Effector memory CD4-positive, alpha-beta T cell (primary cell): ENCODE measurements at regions not wholly inside any gene's neighbourhood (a gene's known extent, or its start where the extent isn't known, plus 50 kb on each side); places are given as distances from the start of the nearest gene placed in this dataset.

Experiments
- DNase-seq, 3 donors: peaks; one replicate each; pipeline ENCODE4 v3.0.0-alpha.2; 2020
- H3K27ac ChIP-seq: 2 replicates; pipeline ENCODE4 v1.7.0; 2013; ENCODE audit warnings: mild to moderate bottlenecking, low read length, moderate library complexity; ENCODE audit not compliant: insufficient read depth, poor library complexity, severe bottlenecking
- H3K27me3 ChIP-seq: replicated peaks from 2 replicates; pipeline ENCODE4 v1.7.0; 2013; ENCODE audit warnings: mild to moderate bottlenecking, low read length; ENCODE audit not compliant: insufficient read depth, control insufficient read depth, poor library complexity, severe bottlenecking
- H3K36me3 ChIP-seq: 2 replicates; pipeline ENCODE4 v1.7.0; 2013; ENCODE audit warnings: mild to moderate bottlenecking, low read length, moderate library complexity; ENCODE audit not compliant: control insufficient read depth, insufficient read depth
- H3K4me1 ChIP-seq: 2 replicates; pipeline ENCODE4 v1.7.0; 2013; ENCODE audit warnings: low read length, mild to moderate bottlenecking; ENCODE audit not compliant: control insufficient read depth, insufficient read depth, poor library complexity, severe bottlenecking
- H3K4me3 ChIP-seq: 2 replicates; pipeline ENCODE4 v1.7.0; 2013; ENCODE audit warnings: low read length, low read depth, mild to moderate bottlenecking; ENCODE audit not compliant: insufficient read depth, poor library complexity, severe bottlenecking
- H3K9me3 ChIP-seq: 2 replicates; pipeline ENCODE4 v1.7.0; 2013; ENCODE audit warnings: mild to moderate bottlenecking, low read length, moderate library complexity; ENCODE audit not compliant: control insufficient read depth

DNA sequence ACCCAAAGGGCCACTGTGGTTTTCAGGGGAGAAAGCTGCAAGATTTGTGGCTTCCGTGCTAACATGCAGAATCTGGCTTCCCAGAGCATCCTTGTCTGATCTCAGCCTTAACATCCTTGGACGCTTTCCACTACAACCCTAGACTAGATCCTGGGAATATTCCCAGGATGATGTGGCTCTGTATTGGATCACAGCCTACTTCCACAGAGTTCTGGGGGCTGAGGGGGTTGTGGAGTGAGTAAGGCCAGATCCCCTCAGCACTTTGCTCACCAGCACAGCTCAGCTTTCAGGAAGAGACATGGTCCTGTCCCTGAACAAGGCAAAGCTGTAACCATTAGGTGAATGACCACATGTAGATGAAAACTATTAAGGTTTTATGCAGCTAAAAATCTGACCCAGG, 241.3 kb upstream of the MYO3A start:
- H3K27me3 ChIP-seq, result no peaks in the 10 kb centered on the region
- H3K27ac ChIP-seq, result no peak overlapping the region
- no peak overlapping the region for H3K4me3 ChIP-seq
- no peak for DNase-seq
- H3K9me3 ChIP-seq, result no peaks in the 10 kb centered on the region
- H3K36me3 ChIP-seq, result no peaks in the 10 kb centered on the region
- H3K4me1 ChIP-seq, result no peaks in the 10 kb centered on the region

DNA sequence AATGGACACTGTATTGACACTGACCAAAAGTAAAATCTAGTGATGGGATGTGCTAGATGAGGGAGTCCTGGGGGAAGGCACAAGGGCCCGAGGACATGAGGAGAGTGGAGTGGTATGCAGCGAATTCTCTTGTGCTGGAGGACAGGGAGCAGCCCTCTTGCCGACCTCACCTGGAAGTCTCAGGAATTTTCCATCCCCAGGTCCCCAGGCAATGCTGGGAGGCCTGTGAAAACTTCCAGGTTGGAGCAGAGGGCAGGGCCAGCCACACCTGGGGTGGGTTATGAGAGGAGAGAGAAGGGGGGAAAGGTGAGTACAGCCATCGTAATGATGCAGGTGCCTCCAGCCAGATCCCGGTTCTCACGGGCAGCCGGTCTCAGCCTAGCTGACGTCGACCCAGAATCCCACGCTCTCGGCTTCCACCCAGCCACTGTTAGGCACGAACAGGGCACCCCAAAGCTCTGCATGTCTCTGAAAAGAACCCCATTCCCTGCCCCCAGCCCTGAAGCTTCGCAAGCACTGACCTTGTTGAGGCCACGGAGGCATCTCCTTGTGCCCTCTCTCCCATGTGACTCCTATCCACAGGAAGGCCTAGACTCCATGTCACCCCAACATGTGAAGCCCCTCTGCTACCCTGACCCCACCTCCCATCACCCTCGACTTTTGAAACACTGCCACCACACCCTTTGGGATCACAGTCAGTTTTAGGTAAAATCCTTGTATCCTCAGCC, 239.7 kb upstream of the MYO3A start:
- Histone ChIP-seq H3K4me3 (no peak overlapping the region), H3K4me1 (no peaks in the 10 kb centered on the region), H3K9me3 (no peaks in the 10 kb centered on the region), H3K27me3 (no peaks in the 10 kb centered on the region), H3K36me3 (no peaks in the 10 kb centered on the region), H3K27ac (no peak overlapping the region)
- DNase-seq, result no peak

DNA sequence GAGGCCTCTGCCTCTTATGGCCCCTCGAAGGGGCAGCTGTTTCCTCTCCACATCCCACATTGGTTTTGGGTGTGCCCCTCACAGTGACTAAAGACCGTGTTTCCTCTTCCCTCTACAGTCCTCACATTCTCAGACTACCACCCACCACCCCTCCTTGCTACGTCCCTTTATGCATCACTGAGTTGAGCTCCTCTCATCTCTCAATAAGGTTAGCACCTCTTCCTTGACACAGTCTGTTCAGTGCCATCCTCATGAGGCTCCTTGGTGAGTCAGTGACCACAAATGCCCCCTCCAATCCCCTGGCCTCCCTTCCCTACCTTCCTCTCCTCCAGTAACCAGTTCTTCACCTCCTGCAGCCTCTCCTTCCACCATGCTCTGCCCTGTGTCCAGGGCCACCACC, 239.1 kb upstream of the MYO3A start:
- no peaks in the 10 kb centered on the region for H3K4me1 ChIP-seq
- no peaks in the 10 kb centered on the region for H3K36me3 ChIP-seq
- no peak overlapping the region for H3K4me3 ChIP-seq
- no peak for DNase-seq
- H3K27me3 ChIP-seq, result no peaks in the 10 kb centered on the region
- no peaks in the 10 kb centered on the region for H3K9me3 ChIP-seq
- no peak overlapping the region for H3K27ac ChIP-seq

DNA sequence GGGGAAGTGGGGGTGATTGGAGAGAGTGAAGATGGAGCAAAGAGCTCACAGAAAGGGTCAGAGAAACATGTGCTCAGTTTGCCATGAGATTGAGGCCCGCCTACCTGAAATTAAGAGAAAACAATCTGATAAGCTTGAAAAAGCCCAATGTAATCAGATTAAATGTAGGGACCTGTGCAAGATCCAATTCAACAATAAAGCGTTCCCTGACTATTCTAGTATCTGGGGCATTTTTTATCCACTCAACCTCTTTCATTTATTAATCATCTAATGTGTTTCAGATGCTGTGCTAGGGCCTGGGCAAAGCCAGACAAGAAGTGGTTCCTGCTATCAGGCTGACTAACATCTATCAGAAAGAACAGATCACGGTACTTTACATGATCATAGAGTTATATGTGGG, 238.4 kb upstream of the MYO3A start:
- DNase-seq, result no peak
- Histone ChIP-seq H3K36me3 (no peaks in the 10 kb centered on the region), H3K4me1 (no peaks in the 10 kb centered on the region), H3K4me3 (no peak overlapping the region), H3K27ac (no peak overlapping the region), H3K27me3 (no peaks in the 10 kb centered on the region), H3K9me3 (no peaks in the 10 kb centered on the region)

DNA sequence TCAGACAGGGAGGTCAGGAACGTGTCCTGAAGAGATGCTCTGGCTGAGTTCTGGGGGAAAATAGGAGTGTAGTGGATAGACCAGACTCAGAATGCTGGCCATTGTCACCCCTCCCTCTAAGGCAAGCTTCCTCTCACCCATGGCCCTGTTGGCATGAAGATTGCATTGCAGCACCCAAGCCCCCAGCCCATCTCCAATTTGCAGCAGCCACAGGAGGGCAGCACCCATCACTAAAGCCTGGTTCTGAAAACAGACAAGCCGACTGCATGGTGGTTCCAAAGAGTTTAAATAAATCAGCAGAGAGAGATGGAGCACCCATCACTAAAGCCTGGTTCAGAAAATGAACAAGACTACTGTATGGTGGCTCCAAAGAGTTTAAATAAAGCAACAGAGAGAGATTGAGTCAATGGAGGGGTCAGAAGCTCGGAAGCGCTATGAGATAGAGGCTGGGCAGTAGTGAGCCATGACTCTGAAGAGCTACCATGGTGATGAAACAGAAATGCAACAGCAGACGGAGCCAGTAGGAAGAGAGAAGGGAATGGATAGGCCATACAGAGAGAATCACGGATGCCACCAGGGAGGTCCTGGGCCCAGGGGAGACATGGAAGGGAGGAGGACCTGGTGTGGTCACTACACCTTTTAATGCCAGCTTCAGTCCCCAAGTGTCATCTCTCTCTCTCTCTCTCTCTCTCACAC, 237.9 kb upstream of the MYO3A start:
- Histone ChIP-seq H3K4me1 (no peaks in the 10 kb centered on the region), H3K27me3 (no peaks in the 10 kb centered on the region), H3K4me3 (no peak overlapping the region), H3K27ac (no peak overlapping the region), H3K9me3 (no peaks in the 10 kb centered on the region), H3K36me3 (no peaks in the 10 kb centered on the region)
- no peak for DNase-seq

DNA sequence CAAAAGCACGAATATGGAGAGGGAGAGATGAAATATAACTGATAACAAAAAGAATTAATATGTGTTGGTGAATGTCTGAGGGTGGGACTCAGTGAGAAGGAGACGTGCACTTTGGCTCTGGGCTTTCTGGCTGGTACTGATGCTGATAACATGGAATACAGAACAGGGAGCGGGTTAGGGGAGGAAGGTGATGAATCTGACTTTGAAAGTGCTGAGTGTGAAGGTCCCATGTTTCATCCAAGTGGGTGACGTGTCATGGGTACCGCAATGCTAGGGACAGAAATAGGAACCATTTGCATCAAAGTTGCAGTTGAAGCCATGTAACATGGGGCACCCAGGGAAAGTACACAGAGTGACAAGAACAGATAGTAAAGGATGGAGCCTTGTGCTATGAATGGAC, 236.6 kb upstream of the MYO3A start:
- Histone ChIP-seq H3K4me1 (no peaks in the 10 kb centered on the region), H3K27me3 (no peaks in the 10 kb centered on the region), H3K36me3 (no peaks in the 10 kb centered on the region), H3K4me3 (no peak overlapping the region), H3K27ac (no peak overlapping the region), H3K9me3 (no peaks in the 10 kb centered on the region)
- no peak for DNase-seq

DNA sequence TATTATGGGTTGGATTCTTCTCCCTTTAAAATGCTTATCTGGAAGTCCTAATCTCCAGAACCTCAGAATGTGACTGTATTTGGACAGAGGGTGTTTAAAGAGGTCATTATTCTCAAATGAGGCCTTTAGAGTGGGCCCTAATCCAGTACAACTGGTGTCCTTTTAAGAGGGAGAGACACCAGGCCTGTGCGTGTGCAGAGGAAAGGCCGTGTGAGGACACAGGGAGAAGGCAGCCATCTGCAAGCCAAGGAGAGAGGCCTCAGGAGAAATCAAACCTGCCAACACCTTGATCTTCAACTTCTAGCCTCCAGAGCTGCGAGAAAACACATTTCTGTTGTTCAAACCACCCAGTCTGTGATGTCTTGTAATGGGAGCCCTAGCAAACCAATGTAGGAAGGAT, 235.4 kb upstream of the MYO3A start:
- DNase-seq, result no peak
- Histone ChIP-seq H3K9me3 (no peaks in the 10 kb centered on the region), H3K27me3 (no peaks in the 10 kb centered on the region), H3K4me1 (no peaks in the 10 kb centered on the region), H3K4me3 (no peak overlapping the region), H3K27ac (no peak overlapping the region), H3K36me3 (no peaks in the 10 kb centered on the region)

DNA sequence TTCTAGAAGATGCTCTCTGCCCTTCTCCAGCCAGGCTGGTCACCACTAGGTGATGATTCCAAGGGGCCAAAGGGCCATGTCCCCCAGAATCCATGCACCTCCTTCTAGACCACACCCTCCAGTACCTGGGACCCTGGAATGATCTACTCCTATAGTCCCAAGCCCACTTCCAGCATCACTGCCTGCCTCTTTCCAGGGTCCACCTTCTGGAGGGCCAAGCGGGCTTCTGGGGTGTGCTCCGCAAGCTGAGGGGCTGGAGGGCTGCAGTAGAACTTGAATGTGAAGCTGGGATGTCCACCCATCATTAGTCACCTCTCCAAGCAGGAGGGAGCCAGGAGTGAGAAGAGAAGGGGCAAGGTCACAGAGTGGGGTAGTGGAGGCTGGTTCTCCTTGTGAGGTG, 234.4 kb upstream of the MYO3A start:
- DNase-seq, result no peak
- H3K27me3 ChIP-seq, result no peaks in the 10 kb centered on the region
- no peaks in the 10 kb centered on the region for H3K36me3 ChIP-seq
- no peaks in the 10 kb centered on the region for H3K9me3 ChIP-seq
- H3K4me1 ChIP-seq, result no peaks in the 10 kb centered on the region
- no peak overlapping the region for H3K4me3 ChIP-seq
- H3K27ac ChIP-seq, result no peak overlapping the region

DNA sequence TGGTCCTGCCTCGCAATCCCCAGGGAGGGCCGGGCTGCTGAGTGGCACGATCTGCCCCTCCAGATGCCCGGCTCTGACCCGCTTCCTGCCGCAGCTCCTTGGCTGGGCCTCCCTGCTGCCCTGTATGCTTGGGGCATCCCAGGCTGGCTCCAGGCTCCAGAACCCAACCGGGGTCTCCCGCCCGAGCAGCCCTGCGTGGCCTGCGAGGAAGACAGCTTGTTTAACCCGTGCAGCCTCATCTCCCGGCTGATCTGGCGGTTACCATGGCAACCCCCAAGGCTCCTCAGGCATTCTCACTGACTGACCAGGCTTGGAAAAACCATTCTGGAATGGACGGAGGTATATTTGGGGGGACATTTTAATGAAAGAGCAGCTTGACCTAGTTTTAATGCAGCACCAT, 232.4 kb upstream of the MYO3A start:
- DNase-seq, result no peak
- Histone ChIP-seq H3K36me3 (no peaks in the 10 kb centered on the region), H3K4me3 (no peak overlapping the region), H3K4me1 (no peaks in the 10 kb centered on the region), H3K9me3 (no peaks in the 10 kb centered on the region), H3K27ac (no peak overlapping the region), H3K27me3 (no peaks in the 10 kb centered on the region)

DNA sequence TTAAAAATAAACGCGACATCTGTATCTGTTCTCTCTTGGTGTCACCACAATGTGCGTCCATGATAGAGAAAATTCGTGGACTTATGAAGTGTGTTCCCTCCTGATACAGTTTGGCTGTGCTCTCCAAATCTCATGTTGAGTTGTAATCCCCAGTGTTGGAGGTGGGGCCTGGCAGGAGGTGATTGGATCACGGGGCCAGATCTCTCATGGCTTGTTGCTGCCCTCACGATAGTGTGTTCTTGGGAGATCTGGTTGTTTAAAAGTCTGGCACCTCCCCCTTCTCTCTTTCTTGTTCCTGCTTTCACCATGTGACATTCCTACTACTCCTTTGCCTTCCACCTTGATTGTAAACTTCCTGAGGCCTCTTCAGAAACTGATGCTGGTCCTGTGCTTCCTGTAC, 229.4 kb upstream of the MYO3A start:
- Histone ChIP-seq H3K36me3 (no peaks in the 10 kb centered on the region), H3K27me3 (no peaks in the 10 kb centered on the region), H3K4me3 (no peak overlapping the region), H3K27ac (no peak overlapping the region), H3K4me1 (no peaks in the 10 kb centered on the region), H3K9me3 (no peaks in the 10 kb centered on the region)
- DNase-seq, result no peak
